ENCODE measurements at regions not wholly inside any gene's neighbourhood (a gene's known extent, or its start where the extent isn't known, plus 50 kb on each side); places are given as distances from the start of the nearest gene placed in this dataset.
"Not testable (repeated sequence)": the region's sequence is repeated elsewhere in the genome, so short reads cannot be mapped to it uniquely, and the experiment has no call there.

DNA sequence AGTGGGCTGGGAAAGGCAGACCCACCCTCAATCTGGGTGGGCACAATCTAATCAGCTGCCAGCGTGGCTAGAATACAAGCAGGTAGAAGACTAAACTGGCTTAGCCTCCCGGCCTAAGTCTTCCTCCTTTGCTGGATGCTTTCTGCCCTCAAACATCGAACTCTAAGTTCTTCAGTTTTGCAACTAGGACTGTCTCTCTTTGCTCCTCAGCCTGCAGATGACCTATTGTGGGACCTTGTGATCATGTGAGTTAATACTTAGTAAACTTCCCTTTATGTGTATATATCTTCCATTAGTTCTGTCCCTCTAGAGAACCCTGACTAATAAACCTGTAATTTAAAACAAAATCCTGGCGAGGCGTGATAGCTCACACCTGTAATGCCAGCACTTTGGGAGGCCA is 51.8 kb upstream of the SLC39A8 start:
- in situ Hi-C loops (cut with MboI; ENCODE audit: low sequenced_read_pairs) = not testable (repeated sequence)

GRCh38 chr4:102399021-102399420 is 53.7 kb upstream of the SLC39A8 start:
- in situ Hi-C loops (cut with MboI; ENCODE audit: low sequenced_read_pairs) = no loop called here

DNA sequence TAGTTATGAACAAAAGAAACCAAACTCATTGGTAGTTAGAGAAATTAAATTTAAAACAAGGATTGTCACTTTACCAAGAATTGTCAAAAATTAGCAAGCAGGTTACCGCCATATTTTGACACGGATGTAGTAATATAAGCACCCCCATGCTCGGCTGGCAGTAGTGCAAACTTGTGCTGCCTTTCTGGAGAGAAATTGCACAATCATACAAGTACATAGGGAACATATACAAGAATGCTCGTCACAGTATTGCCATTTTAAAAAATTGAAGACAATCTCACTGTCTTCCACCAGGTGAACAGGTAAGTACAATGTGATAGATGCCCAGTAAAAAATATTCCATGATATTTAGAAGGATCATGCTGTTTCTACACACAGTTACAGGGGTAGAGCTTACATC is 55.6 kb upstream of the SLC39A8 start:
- in situ Hi-C loops (cut with MboI; ENCODE audit: low sequenced_read_pairs) = no loop called here

- in situ Hi-C loops (cut with MboI; ENCODE audit: low sequenced_read_pairs) = no loop called here
Measured at GRCh38 chr4:102402223-102402622, 56.9 kb upstream of the SLC39A8 start.

DNA sequence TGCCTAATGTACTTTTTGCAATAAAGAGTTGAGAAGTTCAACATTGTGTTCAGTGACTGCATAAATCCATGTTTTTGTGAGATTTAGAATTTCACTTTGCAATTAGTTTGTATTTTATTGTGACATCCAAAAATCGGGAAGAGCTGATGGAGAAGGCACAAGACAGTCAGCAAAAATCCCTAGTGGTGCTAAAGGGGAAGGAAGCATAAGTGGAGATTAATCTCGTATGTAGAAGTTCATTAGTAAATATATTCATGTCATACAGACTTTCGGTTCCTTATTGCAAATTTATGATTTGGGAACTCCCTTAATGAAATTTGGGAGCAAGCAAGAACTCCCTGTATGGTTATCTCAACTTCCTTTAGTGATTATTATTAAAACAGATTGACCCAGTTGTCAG is 57.8 kb upstream of the SLC39A8 start:
- in situ Hi-C loops (cut with MboI; ENCODE audit: low sequenced_read_pairs) = no loop called here

GRCh38 chr4:102404431-102404969 is 59.2 kb upstream of the SLC39A8 start:
- in situ Hi-C loops (cut with MboI; ENCODE audit: low sequenced_read_pairs) = no loop called here

GRCh38 chr4:102405821-102406401 is 60.6 kb upstream of the SLC39A8 start:
- in situ Hi-C loops (cut with MboI; ENCODE audit: low sequenced_read_pairs) = no loop called here

GRCh38 chr4:102410884-102411283 is 65.6 kb upstream of the SLC39A8 start:
- in situ Hi-C loops (cut with MboI; ENCODE audit: low sequenced_read_pairs) = not testable (repeated sequence)

DNA sequence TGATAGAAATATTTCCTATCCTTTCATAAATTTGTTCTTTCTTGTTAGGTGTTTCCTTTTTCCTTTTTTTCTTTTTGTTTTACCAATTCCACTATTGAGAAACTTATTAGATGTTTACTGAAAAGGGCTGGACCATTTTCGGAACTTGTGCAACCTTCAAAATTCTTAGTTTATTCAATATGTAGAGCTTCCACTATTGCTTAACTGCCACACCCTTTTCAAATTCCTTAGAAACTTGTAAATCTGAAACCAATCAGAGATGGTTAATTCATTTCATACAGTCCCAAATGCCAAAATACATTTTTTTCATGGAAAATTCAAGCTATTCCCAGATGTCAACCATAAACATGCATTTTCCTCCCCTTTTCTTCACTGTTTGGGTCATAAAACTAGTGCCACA is 66.1 kb upstream of the SLC39A8 start:
- in situ Hi-C loops (cut with MboI; ENCODE audit: low sequenced_read_pairs) = no loop called here

DNA sequence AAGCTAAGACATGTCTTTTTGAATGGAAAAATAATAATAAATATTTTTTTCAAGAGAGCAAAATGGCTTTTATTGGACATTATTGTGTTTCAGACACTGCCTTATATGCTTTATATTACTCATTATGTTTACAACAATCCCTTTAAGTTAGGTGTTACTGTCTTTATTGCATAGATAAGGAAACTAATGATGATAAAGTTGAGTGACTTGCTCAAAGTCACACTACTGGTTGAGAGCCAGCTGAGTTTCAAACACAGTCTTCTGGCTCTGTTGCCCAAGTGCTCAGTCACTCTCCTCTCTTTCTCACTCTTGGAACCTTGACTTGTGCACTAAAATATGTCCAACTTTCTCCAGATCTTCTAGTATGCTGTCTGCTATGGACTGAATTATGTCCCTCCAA is 71.5 kb upstream of the SLC39A8 start:
- in situ Hi-C loops (cut with MboI; ENCODE audit: low sequenced_read_pairs) = no loop called here

DNA sequence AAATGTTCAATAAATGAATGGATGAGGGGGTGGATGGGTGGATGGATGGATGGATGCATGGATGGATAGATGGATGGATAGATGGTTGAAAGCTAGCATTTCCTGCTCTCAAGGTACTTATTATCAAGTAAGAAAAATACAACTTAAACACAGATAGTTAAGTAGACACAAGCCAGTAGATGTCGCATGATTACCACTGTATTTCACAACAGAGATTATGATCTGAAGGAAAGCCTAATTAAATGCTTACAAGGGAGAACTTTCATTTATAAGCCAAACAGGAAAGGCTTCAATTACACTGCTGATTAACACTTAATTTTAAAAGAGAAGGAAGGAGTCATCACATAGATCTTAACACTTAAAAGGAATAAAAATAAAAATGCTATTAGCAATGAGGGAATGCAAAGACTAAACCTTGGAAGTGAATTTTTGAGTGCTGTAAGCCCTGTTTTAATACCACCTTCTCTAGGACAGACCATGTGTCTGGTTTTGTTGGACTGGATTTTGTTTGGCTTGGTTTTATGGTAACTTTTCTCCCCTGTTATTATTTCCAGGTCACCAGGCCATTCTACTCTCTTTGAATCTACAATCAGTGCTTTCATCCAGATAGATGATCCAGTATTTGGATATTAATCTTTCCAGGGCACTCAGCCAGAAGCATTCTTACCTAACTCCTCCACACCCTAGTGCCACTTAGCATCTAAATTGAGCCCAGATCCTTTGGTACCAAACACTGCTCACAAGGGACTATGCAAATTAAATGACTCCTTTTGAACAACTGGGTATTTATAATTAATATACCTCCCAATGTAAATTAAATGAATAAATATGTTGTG is 75.5 kb upstream of the SLC39A8 start:
- in situ Hi-C loops (cut with MboI; ENCODE audit: low sequenced_read_pairs) = no loop called here

DNA sequence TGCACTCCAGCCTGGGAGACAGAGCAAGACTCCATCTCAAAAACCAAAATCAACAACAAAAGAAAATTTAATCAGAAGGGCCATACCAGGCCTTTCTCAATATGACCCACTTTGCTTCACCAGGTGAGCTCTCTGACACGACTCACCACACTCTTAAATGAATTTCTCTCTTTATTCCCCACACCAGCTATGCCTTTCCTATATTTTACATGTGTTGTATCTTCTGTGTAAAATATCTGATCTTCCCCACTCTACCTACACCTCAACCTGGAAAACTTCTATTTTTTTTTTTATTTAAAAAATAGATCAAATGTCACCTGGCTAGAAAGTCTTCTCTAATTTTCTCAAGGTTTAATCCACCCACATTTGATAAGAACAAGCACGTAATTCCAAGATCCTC is 77.6 kb upstream of the SLC39A8 start:
- in situ Hi-C loops (cut with MboI; ENCODE audit: low sequenced_read_pairs) = no loop called here

DNA sequence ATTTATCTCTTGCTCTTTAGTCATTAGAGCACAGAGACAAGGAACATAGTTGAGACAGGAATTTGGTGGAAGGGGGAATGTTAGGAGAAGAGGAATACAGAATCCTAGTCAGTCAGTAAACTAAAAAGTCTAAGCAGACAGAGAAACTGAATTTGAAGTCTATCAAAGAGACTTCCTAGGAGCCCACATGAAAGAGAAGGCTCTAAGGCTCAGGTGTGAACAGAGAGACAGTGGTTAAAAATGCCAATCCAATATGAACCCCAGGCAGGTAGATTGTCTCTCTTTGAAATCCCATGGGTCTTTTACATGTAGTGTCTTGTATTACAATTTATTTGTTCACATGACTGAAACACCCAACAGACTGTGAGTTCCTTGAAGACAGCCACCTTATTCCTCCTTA is 77.8 kb upstream of the NFKB1 start:
- in situ Hi-C loops (cut with MboI; ENCODE audit: low sequenced_read_pairs) = no loop called here

DNA sequence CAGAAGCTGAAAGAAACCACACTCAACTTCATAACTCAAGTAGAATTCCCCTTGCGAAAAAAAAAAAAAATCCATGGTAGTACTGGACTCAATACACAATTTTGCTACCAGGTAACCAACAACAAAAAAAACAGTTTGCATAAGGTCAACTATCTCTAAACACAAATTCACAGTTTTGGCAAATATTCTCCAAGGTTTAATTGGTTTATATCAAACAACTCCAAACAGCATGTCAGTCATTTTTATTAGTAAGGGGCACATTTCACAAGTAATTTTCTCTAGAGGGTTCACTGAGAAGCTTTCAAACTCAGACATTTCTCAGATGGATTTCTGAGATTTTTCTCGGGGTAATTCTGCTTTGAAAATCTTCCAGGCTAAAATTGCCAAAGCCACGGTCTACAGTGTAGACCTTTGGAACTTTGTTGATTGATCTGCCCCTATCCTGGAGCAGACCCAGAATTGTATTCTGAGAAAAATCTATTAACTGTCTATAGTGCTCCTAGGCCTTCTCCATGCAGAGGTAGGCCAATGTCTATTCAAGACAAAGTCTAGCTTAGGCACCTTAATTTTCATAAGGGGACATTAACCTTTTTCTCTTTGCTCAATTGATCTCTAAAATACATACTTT is 73.7 kb upstream of the NFKB1 start:
- in situ Hi-C loops (cut with MboI; ENCODE audit: low sequenced_read_pairs) = loop anchor here (25.0 kb wide), 2 partner anchors 585 to 660 kb away; partner anchors contain the start of genes BDH2, SLC9B1 and SLC9B2

DNA sequence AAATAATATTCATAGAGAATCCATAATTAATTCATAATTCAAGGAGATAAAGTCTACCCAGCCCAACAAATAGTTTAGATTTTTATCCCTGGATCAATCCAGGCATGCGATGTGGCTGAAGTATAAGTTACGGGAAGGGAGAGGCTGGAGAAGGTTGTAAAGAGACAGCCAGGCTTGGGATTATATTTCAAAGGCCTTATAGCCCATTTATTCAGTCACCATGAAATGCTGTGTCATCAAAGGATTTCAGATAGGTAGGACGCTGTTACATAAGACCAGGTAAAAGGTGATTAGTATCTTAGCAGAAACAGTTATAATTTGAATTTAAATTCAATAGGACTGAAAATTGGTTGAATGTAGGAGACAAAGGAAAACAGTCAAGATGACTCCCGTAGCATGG is 73.0 kb upstream of the NFKB1 start:
- in situ Hi-C loops (cut with MboI; ENCODE audit: low sequenced_read_pairs) = loop anchor here (25.0 kb wide), 2 partner anchors 584 to 659 kb away; partner anchors contain the start of genes BDH2, SLC9B1 and SLC9B2

DNA sequence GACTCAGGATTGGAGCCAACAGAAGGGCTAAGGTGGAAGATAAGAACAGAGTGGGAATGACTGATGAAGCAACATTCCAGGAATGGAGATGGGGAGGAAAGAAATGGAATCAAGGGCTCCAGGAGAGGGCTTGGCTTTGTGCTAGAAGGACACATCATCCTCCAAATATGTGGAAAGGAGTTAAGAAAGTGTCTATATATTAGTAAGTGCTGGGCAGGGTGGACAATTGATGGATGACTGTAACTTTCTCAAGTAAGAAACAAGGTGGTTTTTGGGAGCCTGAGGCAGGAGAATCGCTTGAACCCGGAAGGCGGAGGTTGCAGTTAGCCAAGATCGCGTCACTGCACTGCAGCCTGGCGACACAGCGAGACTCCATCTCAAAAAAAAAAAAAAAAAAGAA is 71.6 kb upstream of the NFKB1 start:
- in situ Hi-C loops (cut with MboI; ENCODE audit: low sequenced_read_pairs) = loop anchor here (25.0 kb wide), 2 partner anchors 583 to 658 kb away; partner anchors contain the start of genes BDH2, SLC9B1 and SLC9B2

DNA sequence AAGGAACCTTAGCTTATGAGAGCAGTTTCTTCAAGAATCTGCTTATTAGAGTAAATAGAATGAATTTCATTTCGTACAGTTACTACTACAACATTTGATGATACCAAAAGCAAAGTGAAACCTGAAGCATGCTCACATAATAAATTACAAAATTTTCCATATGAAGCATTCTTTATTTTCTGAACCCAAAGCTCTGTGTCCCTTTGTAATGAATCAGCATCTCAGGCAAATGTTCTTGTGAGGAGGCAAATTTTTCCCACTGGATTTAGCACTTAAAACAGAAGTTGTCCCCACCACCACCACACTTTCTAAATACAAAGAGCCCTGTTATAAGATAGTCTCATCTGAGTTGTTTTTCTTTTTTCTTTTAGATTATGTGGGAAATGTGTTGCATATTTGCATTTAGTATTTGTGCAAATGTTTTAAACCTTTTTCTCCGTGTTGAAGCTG is 70.7 kb upstream of the NFKB1 start:
- in situ Hi-C loops (cut with MboI; ENCODE audit: low sequenced_read_pairs) = loop anchor here (5.0 to 25.0 kb wide), 3 partner anchors 83 to 657 kb away; partner anchors contain the start of genes BDH2, SLC39A8, SLC9B1 and SLC9B2

DNA sequence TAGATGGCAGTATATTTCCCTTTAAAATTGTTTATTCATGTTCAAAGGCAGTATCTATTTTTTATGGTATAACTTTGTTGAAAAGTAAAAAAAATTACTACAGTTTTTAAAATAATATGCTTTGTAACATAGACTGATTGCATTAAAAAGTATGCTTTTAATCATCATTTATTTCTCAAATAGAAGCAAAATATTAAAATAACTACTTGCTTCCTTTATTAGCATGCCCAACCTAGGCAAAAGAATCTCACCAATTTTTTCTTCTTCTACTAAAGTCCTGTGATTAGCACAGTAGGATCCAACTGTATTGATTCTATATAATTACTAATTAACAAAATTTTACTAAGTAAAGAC is 69.6 kb upstream of the NFKB1 start:
- in situ Hi-C loops (cut with MboI; ENCODE audit: low sequenced_read_pairs) = loop anchor here (5.0 to 25.0 kb wide), 3 partner anchors 84 to 656 kb away; partner anchors contain the start of genes BDH2, SLC39A8, SLC9B1 and SLC9B2

DNA sequence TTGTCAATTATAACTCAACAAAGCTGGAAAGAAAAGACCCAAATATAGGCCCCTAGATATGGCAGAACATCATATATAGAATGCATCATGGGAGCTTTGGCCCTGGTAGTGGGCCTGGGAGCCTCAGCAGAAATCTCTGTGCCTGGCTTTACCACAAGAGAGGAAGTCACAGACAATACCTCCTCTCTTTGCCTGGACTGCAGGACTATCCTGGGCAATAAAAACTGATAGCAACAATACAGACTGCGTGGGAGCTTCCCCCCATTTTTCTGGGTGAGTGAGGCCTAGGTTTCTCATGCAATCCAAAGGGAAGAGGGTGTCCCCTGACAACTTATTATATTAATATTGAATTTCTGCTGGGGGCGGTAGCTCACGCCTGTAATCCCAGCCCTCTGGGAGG is 64.0 kb upstream of the NFKB1 start:
- in situ Hi-C loops (cut with MboI; ENCODE audit: low sequenced_read_pairs) = loop anchor here (25.0 kb wide), 2 partner anchors 575 to 650 kb away; partner anchors contain the start of genes BDH2, SLC9B1 and SLC9B2

- in situ Hi-C loops (cut with MboI; ENCODE audit: low sequenced_read_pairs) = loop anchor here (25.0 kb wide), 2 partner anchors 574 to 649 kb away; partner anchors contain the start of genes BDH2, SLC9B1 and SLC9B2
Measured at GRCh38 chr4:102438396-102439235, 62.5 kb upstream of the NFKB1 start.

Measured in HL-60/S4 (cell line).